ENCODE measurements at regions not wholly inside any gene's neighbourhood (a gene's known extent, or its start where the extent isn't known, plus 50 kb on each side); places are given as distances from the start of the nearest gene placed in this dataset.

DNA sequence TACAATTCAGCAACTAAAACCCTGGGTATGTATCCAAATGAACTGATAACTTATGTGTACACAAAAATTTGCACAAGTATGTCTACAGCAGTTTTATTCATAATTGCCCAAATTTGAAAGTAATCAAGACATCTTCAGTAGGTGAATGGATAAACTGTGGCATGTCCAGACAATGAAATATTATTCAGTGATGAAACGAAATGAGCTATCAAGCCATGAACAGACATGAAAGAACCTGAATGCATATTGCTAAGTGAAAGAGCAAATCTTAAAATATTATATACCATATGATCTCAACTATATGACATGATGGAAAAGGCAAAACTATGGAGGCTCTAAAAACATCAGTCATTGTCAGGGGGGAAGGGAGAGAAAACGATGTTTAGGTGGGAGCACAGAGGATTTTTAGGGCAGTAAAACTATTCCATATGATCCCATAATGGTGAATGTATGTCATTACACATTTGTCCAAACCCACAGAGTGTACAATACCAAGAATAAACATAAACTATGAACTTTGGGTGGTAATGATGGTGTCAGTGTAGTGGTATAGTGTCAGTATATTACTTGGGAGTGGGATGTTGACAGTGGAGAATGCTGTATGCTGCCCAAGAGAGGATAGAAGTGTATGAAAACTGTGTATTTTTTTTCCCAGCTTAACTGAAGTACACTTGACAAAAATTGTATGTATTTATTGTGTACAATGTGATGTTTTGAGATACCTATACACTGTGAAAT is 92.8 kb upstream of the PPP2R5A start:
- FAIRE-seq: no peak

DNA sequence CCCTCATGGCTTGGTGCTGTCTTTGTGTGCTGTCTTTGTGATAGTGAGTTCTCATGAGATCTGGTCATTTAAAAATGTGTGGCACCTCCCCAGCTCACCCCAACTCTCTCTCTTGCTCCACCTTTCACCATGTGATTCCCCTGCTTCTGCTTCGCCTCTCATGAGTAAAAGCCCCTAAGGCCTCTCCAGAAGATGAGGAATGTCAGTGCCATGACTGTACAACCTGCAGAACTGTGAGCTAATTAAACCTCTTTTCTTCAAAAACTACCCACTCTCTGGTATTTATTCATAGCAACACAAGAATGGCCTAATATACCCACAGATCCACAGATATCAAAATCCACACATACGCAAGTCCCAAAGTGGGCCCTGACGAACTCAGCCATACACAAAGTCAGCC is 88.9 kb upstream of the PPP2R5A start:
- FAIRE-seq: no peak

DNA sequence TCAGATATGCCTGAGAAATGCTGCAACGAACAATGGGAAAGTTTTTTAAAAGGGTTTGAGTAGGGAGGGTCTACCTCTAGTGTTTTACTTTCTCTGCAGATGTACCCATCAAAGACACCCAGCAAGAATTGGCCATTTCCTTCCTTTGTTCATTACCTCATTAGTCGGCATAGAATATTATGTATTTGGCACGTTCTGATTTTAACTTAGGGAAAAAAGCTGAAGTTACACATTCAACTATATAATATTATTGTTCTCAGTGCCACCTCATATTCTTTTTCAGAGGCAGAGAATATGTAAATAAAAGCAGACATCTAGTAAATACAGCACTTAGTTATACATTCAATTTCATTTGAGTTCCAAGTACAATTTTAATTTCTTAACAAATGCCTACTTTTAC is 83.7 kb upstream of the PPP2R5A start:
- FAIRE-seq: no peak

DNA sequence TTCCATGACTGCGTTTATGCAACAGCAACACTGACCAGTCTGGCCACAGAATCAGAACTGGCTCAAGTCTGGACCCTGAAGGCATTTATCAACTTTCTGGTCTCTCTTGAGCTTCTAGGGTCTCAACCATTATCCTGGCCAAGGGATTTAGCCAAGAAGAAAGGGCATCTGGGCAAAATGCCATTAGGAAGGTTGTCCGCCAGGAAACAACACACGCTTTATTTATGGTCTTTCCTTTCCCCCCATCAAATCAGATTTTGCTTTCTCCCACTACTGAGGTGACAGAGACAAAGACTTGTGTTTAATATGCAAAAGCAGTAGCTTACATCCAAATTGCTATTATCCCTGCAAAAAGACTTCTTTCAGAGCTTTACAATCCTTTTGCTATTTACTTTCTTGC is 81.6 kb upstream of the PPP2R5A start:
- FAIRE-seq: no peak

DNA sequence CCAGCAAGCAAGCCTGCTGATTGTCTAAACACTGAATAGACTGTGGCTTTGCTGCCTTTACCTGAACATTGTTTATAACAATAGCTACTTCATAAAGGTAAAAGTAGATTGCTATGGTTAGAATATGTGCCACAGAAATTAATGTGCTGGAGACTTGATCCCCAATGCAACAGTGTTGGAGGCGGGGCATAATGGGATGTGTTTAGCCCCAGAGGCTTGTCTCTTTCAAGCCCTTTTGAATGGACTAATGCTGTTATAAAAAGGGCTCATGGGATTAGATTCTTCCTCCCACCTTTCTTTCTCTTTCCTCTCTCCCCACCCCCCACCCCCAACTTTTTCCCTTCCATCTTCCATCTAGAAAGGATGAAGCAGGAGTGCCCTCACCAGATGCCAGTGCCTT is 80.2 kb upstream of the PPP2R5A start:
- no peak for FAIRE-seq

DNA sequence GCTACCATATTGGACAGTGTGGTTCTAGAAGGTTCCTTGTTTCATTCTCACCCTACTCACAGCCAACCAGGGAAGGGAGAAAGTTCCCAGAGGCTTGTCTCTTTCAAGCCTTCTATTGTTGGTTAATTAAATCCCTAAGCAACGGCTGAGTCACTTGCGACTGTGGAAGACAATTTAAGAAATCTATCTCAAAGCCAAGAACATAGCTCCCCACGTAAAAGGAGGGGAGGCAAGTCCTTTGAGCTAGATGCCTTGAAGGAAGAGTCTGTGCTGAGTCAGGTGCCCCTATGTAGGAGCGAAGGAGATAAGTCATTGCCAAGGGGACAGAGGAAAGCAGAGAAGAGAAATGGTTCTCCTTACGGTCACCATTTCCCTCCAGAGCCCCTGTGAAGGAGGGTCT is 79.4 kb upstream of the PPP2R5A start:
- no peak for FAIRE-seq

DNA sequence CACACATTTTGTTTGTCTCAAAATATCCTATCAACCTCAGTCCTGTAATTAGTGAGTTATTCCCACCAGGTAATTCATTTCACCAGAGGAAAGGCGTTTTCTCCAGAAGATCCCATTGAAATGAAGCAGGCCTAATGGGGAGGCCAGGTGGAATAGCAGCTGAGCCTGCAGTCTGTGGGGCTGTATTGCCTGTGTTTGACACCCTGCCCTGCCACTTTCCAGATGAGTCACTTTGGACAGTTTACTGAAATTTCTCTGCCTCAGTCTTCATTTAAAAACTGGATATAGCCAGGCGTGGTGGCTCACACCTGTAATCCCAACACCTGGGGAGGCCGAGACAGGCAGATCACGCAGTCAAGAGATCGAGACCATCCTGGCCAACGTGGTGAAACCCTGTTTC is 78.1 kb upstream of the PPP2R5A start:
- FAIRE-seq: no peak

DNA sequence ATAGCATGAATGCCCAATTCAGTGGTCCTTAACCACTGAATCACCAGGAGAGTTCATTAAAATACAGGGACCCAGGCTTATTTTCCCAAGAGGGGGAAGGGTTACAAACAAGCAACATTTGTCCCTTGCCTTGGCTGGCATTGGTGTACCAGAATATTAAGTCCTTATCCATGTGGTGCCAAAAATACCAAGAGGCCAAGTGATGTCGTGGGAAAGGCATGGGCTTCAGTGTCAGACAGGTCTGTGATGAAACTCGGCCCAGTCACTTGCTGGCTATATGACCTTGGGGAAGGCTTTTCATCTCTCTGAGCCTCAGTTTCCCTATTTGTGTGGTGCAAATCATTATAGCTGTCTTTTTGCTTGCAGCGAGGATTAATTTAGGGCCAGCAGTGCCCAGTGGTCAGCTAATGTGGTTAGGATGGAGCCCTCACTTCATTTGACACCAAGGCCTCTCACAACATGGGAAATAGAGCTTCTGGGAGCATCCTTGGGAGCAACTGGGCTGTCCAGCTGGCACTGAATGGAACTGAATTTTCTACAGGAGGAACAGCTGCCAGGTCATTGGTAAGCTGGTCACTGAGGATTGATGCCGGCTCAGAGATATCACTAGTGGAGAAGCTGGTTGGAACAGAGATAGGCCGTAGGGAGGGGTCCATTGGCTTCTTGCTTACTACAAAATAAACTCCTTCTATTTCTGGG is 77.2 kb upstream of the PPP2R5A start:
- no peak for FAIRE-seq

DNA sequence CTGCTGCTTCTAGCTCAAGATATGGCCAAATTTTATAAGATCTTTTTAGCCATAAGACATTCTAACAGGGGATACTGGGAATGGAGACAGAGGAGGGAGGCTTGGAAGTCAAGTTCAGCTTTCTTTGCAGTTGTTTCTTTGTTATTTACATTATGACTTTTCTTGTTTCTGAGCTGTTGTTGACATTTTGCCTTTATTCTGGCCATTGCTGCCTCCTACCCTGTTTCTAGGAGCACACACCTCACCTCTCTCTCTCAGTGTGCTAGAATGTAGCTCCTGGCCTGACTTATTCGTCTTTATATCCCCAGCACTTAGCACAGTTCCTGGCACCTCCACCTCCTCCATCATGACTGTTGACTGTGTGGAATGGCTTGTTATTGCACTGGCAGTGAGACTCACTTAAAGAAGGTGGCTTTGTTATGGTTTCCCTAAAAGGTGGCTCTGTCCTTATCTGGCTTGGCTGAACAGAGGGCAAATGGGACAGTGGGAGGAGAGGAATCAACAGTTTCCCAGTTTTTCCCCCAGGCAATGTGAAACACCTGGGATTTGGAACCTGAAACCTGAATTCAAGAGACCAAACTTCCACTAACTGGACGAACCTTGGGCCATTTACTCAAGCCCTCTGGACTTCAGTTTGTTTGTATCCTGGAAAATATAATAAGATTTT is 76.1 kb upstream of the PPP2R5A start:
- FAIRE-seq: no peak

DNA sequence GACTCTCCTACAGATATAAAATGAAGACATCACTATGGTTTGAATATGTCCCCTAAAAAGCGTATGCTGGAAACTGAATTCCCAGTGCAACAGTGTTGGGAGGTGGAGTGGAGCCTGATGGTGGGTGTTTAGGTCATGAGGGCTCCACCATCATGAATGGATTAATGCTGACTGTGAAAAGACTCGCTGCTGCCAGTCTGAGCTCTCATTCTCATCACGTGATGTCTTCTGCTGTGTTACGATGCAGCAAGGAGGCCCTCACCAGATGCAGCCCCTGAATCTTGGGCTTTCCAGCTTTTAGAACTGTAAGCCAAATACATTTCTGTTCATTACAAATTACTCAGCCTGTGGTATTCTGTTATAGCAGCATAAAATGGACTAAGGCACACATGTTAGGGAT is 73.8 kb upstream of the PPP2R5A start:
- FAIRE-seq: no peak

DNA sequence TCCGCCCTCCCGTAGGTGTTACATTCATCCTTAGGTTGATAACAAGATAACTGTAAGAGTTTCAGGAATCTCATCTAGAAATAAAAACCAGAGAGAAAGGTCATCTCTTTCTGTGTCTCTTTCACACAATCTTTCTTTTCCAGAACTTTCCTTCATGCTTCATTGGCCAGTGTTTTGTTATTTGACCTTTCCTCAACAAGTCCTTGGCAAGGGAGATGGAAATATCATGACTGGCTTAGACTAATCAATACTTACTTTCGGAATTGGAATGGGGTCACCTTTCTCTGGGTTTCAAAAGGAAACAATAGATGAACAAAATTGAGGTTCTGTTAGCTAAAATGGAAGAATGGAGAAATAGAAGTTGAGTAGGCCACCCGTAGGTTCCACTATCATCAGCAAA is 72.9 kb upstream of the PPP2R5A start:
- no peak for FAIRE-seq

DNA sequence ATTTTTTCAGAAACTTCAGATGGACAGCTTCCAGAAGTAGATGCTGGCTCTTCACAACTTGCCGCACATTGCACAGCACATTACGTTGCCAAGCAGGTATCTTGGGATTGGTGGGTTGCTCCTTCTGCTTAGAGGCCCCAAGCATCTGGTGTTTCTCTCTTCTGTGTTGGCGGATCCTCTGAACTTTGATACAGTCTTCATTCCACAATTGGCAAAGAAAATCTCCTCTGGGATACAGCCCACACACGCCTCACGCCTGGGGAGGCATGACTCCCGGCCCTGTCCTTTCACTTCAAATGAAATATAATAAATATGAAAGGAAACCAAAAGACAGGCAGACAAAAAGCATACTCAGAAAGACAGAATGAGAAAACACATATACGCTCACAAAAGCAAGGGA is 72.3 kb upstream of the PPP2R5A start:
- FAIRE-seq: no peak

DNA sequence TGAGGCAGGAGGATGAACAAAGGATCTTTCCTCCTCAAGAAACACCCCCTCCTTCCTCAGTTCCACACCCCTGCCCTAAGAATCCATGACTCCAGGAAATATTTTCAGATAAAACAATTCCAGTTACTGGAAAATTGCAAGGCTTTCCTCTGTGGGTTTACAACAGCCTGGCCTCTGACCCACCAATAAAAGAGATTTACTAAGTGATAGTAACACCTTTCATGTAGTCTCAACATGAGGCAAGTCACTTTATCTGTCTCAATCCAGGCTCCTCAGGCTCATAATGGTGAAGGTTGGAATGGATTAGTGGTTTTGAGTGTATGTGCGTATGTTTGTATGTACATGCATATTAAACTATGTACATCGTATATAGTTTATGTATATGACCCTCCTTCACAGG is 71.4 kb upstream of the PPP2R5A start:
- FAIRE-seq: no peak

DNA sequence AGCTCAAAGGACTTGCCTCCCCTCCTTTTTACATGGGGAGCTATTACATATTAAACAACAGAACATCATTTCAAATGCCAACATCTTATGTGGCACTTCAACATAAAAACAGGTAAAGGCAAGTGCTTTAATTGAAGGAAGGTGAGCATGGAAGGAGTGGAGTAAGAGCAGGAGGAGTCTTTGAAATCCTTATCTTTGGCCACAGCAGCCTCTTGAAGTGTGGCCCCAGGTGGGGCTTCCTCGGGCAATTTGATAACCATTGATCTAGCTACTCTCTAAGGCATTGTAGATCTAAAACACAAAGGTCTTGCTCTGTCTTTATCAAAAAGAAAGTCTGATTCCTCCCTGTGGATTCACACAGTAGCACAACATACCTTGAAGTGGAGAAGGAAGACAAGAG is 70.9 kb upstream of the PPP2R5A start:
- no peak for FAIRE-seq

DNA sequence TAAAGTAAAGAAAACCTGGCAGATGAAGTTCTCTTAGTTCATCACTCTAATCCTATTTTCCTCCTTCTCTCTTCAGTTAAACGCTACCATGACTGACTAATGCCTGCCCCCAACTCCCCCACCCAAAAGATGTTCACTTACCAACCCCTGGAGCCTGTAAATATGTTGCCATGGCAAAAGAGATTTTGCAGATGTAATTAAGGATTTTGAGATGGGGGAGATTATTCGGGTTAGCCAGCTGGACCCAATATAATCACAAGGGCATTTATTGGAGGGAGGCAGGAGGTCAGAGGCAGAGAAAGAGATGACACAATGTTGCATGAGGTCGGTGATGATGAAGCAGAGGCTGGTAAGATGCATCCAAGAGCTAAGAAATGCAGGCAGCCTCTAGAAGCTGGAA is 69.3 kb upstream of the PPP2R5A start:
- FAIRE-seq: no peak

DNA sequence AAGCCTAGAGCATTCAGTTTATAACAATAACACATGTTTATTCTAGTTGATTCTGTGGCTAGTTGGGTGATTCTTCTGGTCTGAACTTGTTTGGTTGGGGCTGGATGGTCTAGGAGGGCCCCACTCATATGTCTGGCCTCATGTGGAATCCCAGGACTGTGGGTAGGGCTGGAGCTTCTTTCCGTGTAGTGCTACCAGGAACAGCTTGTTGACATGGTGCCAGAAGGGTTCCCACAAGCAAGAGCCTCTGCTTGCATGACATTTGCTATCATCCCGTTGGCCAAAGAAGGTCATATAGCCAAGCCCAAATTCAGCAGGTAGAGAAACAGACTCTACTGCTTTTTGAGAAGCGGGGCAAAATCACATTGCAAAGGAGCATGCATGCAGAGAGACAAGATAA is 67.6 kb upstream of the PPP2R5A start:
- no peak for FAIRE-seq

DNA sequence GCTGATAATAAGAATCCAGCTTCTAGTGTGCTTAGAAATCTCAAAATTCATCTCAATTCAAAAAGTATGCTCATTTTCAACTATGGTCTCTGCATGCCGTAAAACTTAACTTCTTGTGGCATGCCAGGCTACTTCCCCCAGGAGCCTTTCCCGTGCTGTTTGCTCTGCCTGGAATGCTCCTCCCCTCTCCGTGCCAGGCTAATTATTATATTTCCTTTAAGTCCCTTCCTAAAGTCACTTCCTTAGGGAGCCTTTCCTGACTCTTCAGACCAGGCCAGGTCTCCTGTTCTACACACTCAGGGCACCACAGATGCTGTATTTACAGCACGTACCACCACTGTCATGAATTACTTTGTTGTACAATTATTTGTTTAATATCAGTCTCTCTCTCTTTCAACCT is 67.1 kb upstream of the PPP2R5A start:
- FAIRE-seq: no peak

DNA sequence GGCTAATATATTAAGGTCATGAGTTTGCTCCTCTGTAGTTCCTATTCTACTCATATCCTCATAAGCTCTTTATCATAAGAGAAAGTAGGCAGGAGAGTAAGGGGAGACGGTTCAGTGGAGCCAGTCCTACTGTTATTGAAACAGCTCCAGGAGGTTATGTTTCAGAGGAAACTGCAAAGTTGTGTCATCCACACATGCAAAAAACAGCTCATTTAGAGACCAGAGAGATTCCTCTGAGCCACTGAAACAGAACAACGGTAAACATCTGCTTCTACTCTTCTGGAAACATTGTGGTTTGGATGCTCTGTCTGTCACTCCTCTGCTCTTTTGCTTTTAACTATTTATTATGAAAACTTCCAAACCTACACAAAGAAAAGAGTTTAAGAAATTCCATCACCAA is 66.3 kb upstream of the PPP2R5A start:
- no peak for FAIRE-seq

DNA sequence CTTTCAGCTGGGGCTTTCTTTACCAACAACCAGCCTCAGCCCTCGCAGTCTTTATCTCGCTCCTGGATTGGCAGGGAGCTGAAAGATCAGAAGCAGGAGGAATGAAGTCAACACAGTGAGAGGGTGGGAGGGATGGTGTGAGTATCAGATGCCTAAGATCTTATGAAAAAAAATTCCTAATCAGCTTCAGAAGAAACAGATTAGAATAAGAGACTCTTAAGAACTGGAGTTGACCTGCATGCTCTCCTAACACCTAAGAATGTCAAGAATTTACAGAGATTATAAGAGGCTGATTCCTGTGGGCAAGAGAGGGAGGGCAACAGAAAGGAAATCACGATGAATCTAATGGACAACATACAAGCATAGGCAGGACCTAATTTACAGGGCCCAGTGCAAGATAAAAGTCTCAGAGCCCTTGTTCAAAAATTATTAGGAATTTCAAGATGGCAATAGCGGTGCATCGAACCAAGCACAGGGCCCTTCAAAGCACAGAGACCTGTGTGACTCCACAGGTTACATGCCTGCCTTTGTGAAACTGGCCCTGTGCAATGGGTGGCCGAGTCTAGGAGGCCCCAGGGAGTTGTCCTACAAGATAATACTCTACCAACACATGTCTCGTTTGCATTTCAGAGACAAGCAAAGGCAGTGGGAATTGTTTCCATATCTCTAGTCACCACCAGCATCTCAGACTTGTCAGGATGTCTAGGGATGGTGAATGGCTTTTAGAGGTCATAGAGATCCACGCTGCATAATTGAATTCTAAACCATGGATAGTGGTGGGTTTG is 65.3 kb upstream of the PPP2R5A start:
- FAIRE-seq: peak; percentile 96

DNA sequence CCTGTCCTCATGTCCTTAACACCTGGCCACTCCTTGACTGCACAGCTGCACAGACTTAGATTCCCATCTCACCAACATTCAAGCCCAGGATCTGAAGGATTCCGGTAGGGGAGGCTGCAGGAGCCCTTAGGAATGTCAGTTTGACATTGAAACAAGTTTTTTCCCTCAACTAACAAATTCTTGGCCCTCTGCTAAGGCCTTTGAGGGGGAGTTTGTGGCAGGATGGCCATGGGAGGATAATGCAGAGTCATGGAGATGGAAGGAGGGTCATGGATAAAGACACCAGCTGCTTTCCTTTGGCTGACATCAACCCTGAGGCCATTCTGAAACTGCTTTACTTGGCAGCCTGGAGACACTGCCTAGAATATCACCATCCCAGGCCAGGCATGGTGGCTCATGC is 63.4 kb upstream of the PPP2R5A start:
- no peak for FAIRE-seq

DNA sequence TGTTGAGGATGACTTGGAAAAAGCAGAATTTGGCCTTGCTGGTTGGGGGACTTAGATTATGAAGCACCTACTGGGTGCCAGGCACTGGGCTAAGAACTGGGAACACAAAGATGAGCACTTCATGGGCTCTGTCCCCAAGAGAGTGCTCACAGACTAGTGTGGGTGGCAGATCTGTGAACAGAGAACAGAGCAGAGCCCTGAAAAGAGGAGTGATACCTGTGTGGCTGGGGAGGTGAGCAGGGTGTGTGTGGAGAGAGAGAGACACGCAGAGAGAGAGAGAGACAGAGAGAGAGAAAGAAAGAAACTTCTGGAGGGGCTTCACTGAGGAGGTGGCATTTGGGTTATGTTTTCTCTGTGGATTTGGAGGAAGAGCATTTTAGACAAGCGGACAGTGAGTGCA is 61.1 kb upstream of the PPP2R5A start:
- FAIRE-seq: no peak

DNA sequence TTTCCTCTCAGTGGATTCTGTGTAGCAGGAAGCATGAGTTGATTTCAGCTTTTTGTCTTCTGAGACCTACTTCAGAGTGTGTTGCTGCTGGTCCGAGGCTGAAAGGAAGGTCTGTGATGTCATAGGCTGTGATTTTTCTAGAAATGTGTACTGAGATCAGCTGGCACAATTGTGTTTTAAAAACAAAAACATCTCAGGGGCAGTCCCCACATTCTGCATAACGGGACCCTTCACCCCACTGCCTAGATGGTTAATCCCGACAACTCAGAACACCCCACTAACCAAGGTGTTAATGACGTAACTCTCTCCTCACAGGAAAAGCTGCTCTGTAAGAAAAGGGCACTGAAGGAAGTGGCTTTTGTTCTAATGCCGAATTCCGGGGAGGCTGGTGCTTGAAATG is 59.8 kb upstream of the PPP2R5A start:
- no peak for FAIRE-seq

DNA sequence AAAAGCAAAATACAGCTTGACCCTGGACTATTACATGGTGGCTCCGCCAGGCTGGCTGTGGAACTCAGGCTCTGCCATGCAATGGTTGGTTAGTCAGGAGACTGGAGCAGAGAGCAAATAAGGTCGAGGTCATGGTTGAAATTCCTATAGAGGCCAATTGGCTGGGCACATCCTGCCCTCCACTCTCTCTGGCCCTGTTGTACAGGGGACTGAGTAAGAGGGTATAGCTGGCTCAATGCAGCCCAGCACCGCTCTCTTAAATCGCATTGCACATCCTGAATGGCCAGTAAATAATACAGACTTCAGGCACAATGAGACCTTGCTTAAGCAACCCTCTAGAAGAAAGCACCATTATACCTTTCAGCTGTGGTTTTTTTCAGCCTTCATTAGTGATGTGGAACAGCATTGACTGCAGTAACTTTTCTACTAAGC is 59.3 kb upstream of the PPP2R5A start:
- FAIRE-seq: peak; percentile 45

DNA sequence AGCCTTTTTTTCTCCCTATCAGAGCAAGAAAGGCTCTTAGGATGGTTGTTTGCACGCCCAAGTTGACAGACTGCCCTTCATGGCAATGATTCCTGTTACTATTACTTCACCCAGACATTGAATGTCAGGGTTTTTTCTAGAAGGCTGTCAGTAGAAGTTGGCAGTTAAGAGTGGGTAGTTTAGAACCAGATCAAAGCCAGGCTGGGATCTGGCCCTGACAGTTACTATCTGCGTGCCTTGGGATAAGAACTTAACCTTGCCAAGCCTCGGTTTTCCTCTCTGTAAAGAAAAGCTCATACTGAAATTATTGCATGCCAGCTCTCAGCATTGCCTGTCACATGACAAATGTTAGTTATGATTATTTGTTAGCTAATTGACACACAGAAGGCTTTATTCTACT is 58.7 kb upstream of the PPP2R5A start:
- FAIRE-seq: no peak
